HUES48 (cell line): ENCODE measurements at regions not wholly inside any gene's neighbourhood (a gene's known extent, or its start where the extent isn't known, plus 50 kb on each side); places are given as distances from the start of the nearest gene placed in this dataset.
"Not testable (repeated sequence)": the region's sequence is repeated elsewhere in the genome, so short reads cannot be mapped to it uniquely, and the experiment has no call there.

ENCODE experiments used
- H3K27ac ChIP-seq: one replicate; pipeline ENCODE4 v1.7.0; 2013; ENCODE audit warnings: low read depth, low read length, inconsistent platforms
- H3K27me3 ChIP-seq: 2 replicates; pipeline ENCODE4 v1.6.1; 2013; ENCODE audit warnings: mild to moderate bottlenecking, low read length; ENCODE audit not compliant: control insufficient read depth, insufficient read depth
- H3K36me3 ChIP-seq: 2 replicates; pipeline ENCODE4 v1.6.1; 2013; ENCODE audit warnings: low read length; ENCODE audit not compliant: control insufficient read depth, insufficient read depth
- H3K4me1 ChIP-seq: 2 replicates; pipeline ENCODE4 v1.6.1; 2013; ENCODE audit warnings: mild to moderate bottlenecking, low read length; ENCODE audit not compliant: control insufficient read depth, insufficient read depth
- H3K4me3 ChIP-seq: 2 replicates; pipeline ENCODE4 v1.5.1; 2013; ENCODE audit warnings: mild to moderate bottlenecking, low read depth, low read length
- H3K9ac ChIP-seq: 2 replicates; pipeline ENCODE4 v1.6.1; 2013; ENCODE audit warnings: mild to moderate bottlenecking, low read depth, low read length, moderate library complexity
- H3K9me3 ChIP-seq: 2 replicates; pipeline ENCODE4 v1.6.1; 2013; ENCODE audit warnings: low read length; ENCODE audit not compliant: control insufficient read depth, insufficient read depth

- Histone ChIP-seq H3K4me3 (no peak overlapping the region), H3K36me3 (no peaks in the 10 kb centered on the region), H3K9ac (no peak overlapping the region), H3K27me3 (no peaks in the 10 kb centered on the region), H3K4me1 (no peaks in the 10 kb centered on the region), H3K9me3 (peaks cover 6% of the 10 kb centered on the region), H3K27ac (no peak overlapping the region)
Measured at GRCh38 chr2:7758073-7758759, 841.0 kb downstream of the RNF144A start.

- Histone ChIP-seq H3K4me1 (no peaks in the 10 kb centered on the region), H3K27me3 (no peaks in the 10 kb centered on the region), H3K27ac (no peak overlapping the region), H3K9ac (no peak overlapping the region), H3K36me3 (no peaks in the 10 kb centered on the region), H3K4me3 (no peak overlapping the region), H3K9me3 (peaks cover 22% of the 10 kb centered on the region)
Measured at GRCh38 chr2:7759898-7760297, 842.7 kb downstream of the RNF144A start.

- H3K4me1 ChIP-seq, H3K27me3 ChIP-seq, H3K27ac ChIP-seq: not testable (repeated sequence)
Measured at GRCh38 chr2:7763418-7763817, 846.2 kb downstream of the RNF144A start.

GRCh38 chr2:7765236-7765635, 848.0 kb downstream of the RNF144A start:
- Histone ChIP-seq H3K9ac (no peak overlapping the region), H3K27ac (no peak overlapping the region), H3K36me3 (no peaks in the 10 kb centered on the region), H3K4me3 (no peak overlapping the region), H3K27me3 (no peaks in the 10 kb centered on the region), H3K4me1 (no peaks in the 10 kb centered on the region), H3K9me3 (peaks cover 27% of the 10 kb centered on the region)

More at GRCh38 chr2:7763418-7763817, 846.2 kb downstream of the RNF144A start:
- H3K36me3 ChIP-seq, H3K4me3 ChIP-seq, H3K9ac ChIP-seq: not testable (repeated sequence)
- peaks cover 27% of the 10 kb centered on the region for H3K9me3 ChIP-seq

- no peaks in the 10 kb centered on the region; the same call in 1 of the 2 replicates for H3K4me1 ChIP-seq
- H3K36me3 ChIP-seq: no peaks in the 10 kb centered on the region
- H3K9me3 ChIP-seq: peaks cover 27% of the 10 kb centered on the region
- no peak overlapping the region for H3K9ac ChIP-seq
- H3K27me3 ChIP-seq: no peaks in the 10 kb centered on the region
- no peak overlapping the region for H3K4me3 ChIP-seq
- no peak overlapping the region for H3K27ac ChIP-seq
Measured at GRCh38 chr2:7766088-7766722, 849.0 kb downstream of the RNF144A start.

- Histone ChIP-seq H3K9ac (no peak overlapping the region), H3K36me3 (no peaks in the 10 kb centered on the region), H3K4me1 (no peaks in the 10 kb centered on the region; the same call in 1 of the 2 replicates), H3K4me3 (no peak overlapping the region), H3K27me3 (no peaks in the 10 kb centered on the region), H3K9me3 (peaks cover 27% of the 10 kb centered on the region), H3K27ac (no peak overlapping the region)
Measured at GRCh38 chr2:7766978-7767565, 849.9 kb downstream of the RNF144A start.

GRCh38 chr2:7767902-7768301, 850.7 kb downstream of the RNF144A start:
- Histone ChIP-seq H3K9me3 (peaks cover 24% of the 10 kb centered on the region), H3K4me3 (no peak overlapping the region), H3K4me1 (no peaks in the 10 kb centered on the region; the same call in 1 of the 2 replicates), H3K27me3 (no peaks in the 10 kb centered on the region), H3K27ac (no peak overlapping the region), H3K9ac (no peak overlapping the region), H3K36me3 (no peaks in the 10 kb centered on the region)

- Histone ChIP-seq H3K4me3 (no peak overlapping the region), H3K4me1 (peaks cover 9% of the 10 kb centered on the region), H3K27ac (no peak overlapping the region), H3K9me3 (no peaks in the 10 kb centered on the region), H3K27me3 (0 out of 2 replicates have a peak, but pooled peaks cover 2% of the 10 kb centered on the region), H3K9ac (no peak overlapping the region), H3K36me3 (no peaks in the 10 kb centered on the region)
Measured at GRCh38 chr2:7771781-7772180, 854.6 kb downstream of the RNF144A start.

- no peaks in the 10 kb centered on the region for H3K36me3 ChIP-seq
- H3K9ac ChIP-seq: no peak overlapping the region
- no peaks in the 10 kb centered on the region for H3K9me3 ChIP-seq
- no peak overlapping the region for H3K27ac ChIP-seq
- no peak overlapping the region for H3K4me3 ChIP-seq
- H3K4me1 ChIP-seq: peaks cover 9% of the 10 kb centered on the region
- 0 out of 2 replicates have a peak, but pooled peaks cover 2% of the 10 kb centered on the region for H3K27me3 ChIP-seq
Measured at GRCh38 chr2:7773362-7774360, 856.4 kb downstream of the RNF144A start.

GRCh38 chr2:7774481-7774880, 857.3 kb downstream of the RNF144A start:
- Histone ChIP-seq H3K27me3 (0 out of 2 replicates have a peak, but pooled peaks cover 2% of the 10 kb centered on the region), H3K4me3 (no peak overlapping the region), H3K36me3 (no peaks in the 10 kb centered on the region), H3K27ac (no peak overlapping the region), H3K9me3 (no peaks in the 10 kb centered on the region), H3K9ac (no peak overlapping the region), H3K4me1 (peaks cover 9% of the 10 kb centered on the region)
